GM18505 (cell line): ENCODE measurements at regions not wholly inside any gene's neighbourhood (a gene's known extent, or its start where the extent isn't known, plus 50 kb on each side); places are given as distances from the start of the nearest gene placed in this dataset.
"Not testable (repeated sequence)": the region's sequence is repeated elsewhere in the genome, so short reads cannot be mapped to it uniquely, and the experiment has no call there.

Experiments used
- ATAC-seq: cut with Tn5 transposase; IDR thresholded peaks from one replicate; pipeline ENCODE4 v1.9.1; 2021; ENCODE audit not compliant: unreplicated experiment
- POLR2A ChIP-seq: IDR thresholded peaks from 4 replicates; pipeline ENCODE4 v1.6.1; 2011; ENCODE audit warnings: borderline replicate concordance; ENCODE audit not compliant: insufficient read depth, insufficient read length; ENCODE audit errors: extremely low read depth

- ATAC-seq: no peak
- TF ChIP-seq POLR2A: no peak
Observed at GRCh38 chr20:22958390-22958789, 76.7 kb upstream of the SSTR4 start.

- no peak for ATAC-seq
- TF ChIP-seq POLR2A: no peak
Observed at GRCh38 chr20:22962567-22963439, 72.3 kb upstream of the SSTR4 start.

GRCh38 chr20:22963581-22963980 is 71.5 kb upstream of the SSTR4 start:
- no peak for ATAC-seq
- no peak for TF ChIP-seq POLR2A

GRCh38 chr20:22966787-22967464 is 68.2 kb upstream of the SSTR4 start:
- no peak for TF ChIP-seq POLR2A
- no peak for ATAC-seq

GRCh38 chr20:22967706-22968105 is 67.4 kb upstream of the SSTR4 start:
- not testable (repeated sequence) for ATAC-seq

- not testable (repeated sequence) for ATAC-seq
Observed at GRCh38 chr20:22969031-22969430, 66.1 kb upstream of the SSTR4 start.

GRCh38 chr20:22971077-22971476 is 64.0 kb upstream of the SSTR4 start:
- ATAC-seq: not testable (repeated sequence)

- ATAC-seq: no peak
Observed at GRCh38 chr20:22974354-22974753, 60.8 kb upstream of the SSTR4 start.

GRCh38 chr20:22977047-22977785 is 57.9 kb upstream of the SSTR4 start:
- no peak for ATAC-seq
- TF ChIP-seq POLR2A: no peak

More at GRCh38 chr20:22974354-22974753, 60.8 kb upstream of the SSTR4 start:
- no peak for TF ChIP-seq POLR2A

GRCh38 chr20:22984008-22984407 is 51.1 kb upstream of the SSTR4 start:
- no peak for TF ChIP-seq POLR2A
- ATAC-seq: no peak

- no peak for ATAC-seq
Observed at GRCh38 chr20:22984606-22985005, 50.5 kb upstream of the SSTR4 start.

GRCh38 chr20:22985239-22985778 is 49.8 kb upstream of the SSTR4 start:
- ATAC-seq: no peak
- no peak for TF ChIP-seq POLR2A

More at GRCh38 chr20:22984606-22985005, 50.5 kb upstream of the SSTR4 start:
- no peak for TF ChIP-seq POLR2A
